Chondrocyte (in vitro differentiated cells): ENCODE measurements at regions not wholly inside any gene's neighbourhood (a gene's known extent, or its start where the extent isn't known, plus 50 kb on each side); places are given as distances from the start of the nearest gene placed in this dataset.
A peak's percentile ranks its signal among the peaks of the same experiment; 100 is the strongest.

Experiments
- DNase-seq: peaks from one replicate; pipeline ENCODE4 v3.0.0; 2021; ENCODE audit warnings: mixed read lengths, low spot score
- H3K27ac Mint-ChIP-seq: one replicate; pipeline ENCODE4 v1.8.0; 2021; ENCODE audit warnings: mild to moderate bottlenecking, moderate library complexity, mixed read lengths; ENCODE audit not compliant: unreplicated experiment
- H3K27me3 Mint-ChIP-seq: 2 replicates; pipeline ENCODE4 v1.8.0; 2021; ENCODE audit warnings: low read depth, mixed read lengths
- H3K36me3 Mint-ChIP-seq: 2 replicates; pipeline ENCODE4 v1.8.0; 2021; ENCODE audit warnings: low read depth, mixed read lengths
- H3K4me1 Mint-ChIP-seq: 2 replicates; pipeline ENCODE4 v1.8.0; 2021; ENCODE audit warnings: low read depth, mild to moderate bottlenecking, mixed read lengths
- H3K4me3 Mint-ChIP-seq: one replicate; pipeline ENCODE4 v1.8.0; 2021; ENCODE audit warnings: mild to moderate bottlenecking, moderate library complexity, mixed read lengths; ENCODE audit not compliant: unreplicated experiment
- H3K9me3 Mint-ChIP-seq: 2 replicates; pipeline ENCODE4 v1.8.0; 2021; ENCODE audit warnings: low read depth, mixed read lengths
- CTCF ChIP-seq: fragments of 200-600 bp; sonication (generic); IDR thresholded peaks from 2 replicates; pipeline ENCODE4 v1.5.0; 2021; ENCODE audit warnings: antibody characterized with exemption, mild to moderate bottlenecking, moderate library complexity

GRCh38 chr10:88106366-88106765 is 242.9 kb downstream of the PTEN start:
- Mint-ChIP-seq H3K27me3 (no peaks in the 10 kb centered on the region), H3K36me3 (no peaks in the 10 kb centered on the region), H3K4me3 (no peak overlapping the region), H3K27ac (no peak overlapping the region), H3K4me1 (peaks cover 8% of the 10 kb centered on the region), H3K9me3 (peaks cover 10% of the 10 kb centered on the region)
- DNase-seq: no peak
- no peak for TF ChIP-seq CTCF

GRCh38 chr10:88107296-88108097 is 244.1 kb downstream of the PTEN start:
- TF ChIP-seq CTCF: no peak
- H3K27me3 Mint-ChIP-seq: no peaks in the 10 kb centered on the region
- H3K9me3 Mint-ChIP-seq: peaks cover 6% of the 10 kb centered on the region
- no peak overlapping the region for H3K27ac Mint-ChIP-seq
- H3K4me1 Mint-ChIP-seq: peaks cover 8% of the 10 kb centered on the region
- H3K36me3 Mint-ChIP-seq: no peaks in the 10 kb centered on the region
- no peak for DNase-seq
- H3K4me3 Mint-ChIP-seq: no peak overlapping the region

- no peak for TF ChIP-seq CTCF
- Mint-ChIP-seq H3K36me3 (no peaks in the 10 kb centered on the region), H3K27ac (no peak overlapping the region), H3K9me3 (peaks cover 6% of the 10 kb centered on the region), H3K27me3 (no peaks in the 10 kb centered on the region), H3K4me3 (no peak overlapping the region), H3K4me1 (peaks cover 8% of the 10 kb centered on the region)
- no peak for DNase-seq
These were observed 244.7 kb downstream of the PTEN start for GRCh38 chr10:88108115-88108610.

GRCh38 chr10:88110355-88110754 is 246.9 kb downstream of the PTEN start:
- no peak for DNase-seq
- H3K27ac Mint-ChIP-seq: peak overlapping the region; percentile 46

GRCh38 chr10:88110822-88111221 is 247.4 kb downstream of the PTEN start:
- Mint-ChIP-seq H3K27me3 (no peaks in the 10 kb centered on the region), H3K36me3 (no peaks in the 10 kb centered on the region), H3K4me3 (no peak overlapping the region), H3K27ac (peak overlapping the region; percentile 46), H3K4me1 (peaks cover 8% of the 10 kb centered on the region), H3K9me3 (peaks cover 6% of the 10 kb centered on the region)
- DNase-seq: no peak
- TF ChIP-seq CTCF: no peak

More at GRCh38 chr10:88110355-88110754, 246.9 kb downstream of the PTEN start:
- H3K9me3 Mint-ChIP-seq: peaks cover 6% of the 10 kb centered on the region
- H3K4me1 Mint-ChIP-seq: peaks cover 8% of the 10 kb centered on the region
- no peak for TF ChIP-seq CTCF
- H3K4me3 Mint-ChIP-seq: no peak overlapping the region
- no peaks in the 10 kb centered on the region for H3K36me3 Mint-ChIP-seq
- no peaks in the 10 kb centered on the region for H3K27me3 Mint-ChIP-seq
